ENCODE measurements at regions not wholly inside any gene's neighbourhood (a gene's known extent, or its start where the extent isn't known, plus 50 kb on each side); places are given as distances from the start of the nearest gene placed in this dataset.
"Not testable (repeated sequence)": the region's sequence is repeated elsewhere in the genome, so short reads cannot be mapped to it uniquely, and the experiment has no call there.

- TF ChIP-seq, protein P1, sequence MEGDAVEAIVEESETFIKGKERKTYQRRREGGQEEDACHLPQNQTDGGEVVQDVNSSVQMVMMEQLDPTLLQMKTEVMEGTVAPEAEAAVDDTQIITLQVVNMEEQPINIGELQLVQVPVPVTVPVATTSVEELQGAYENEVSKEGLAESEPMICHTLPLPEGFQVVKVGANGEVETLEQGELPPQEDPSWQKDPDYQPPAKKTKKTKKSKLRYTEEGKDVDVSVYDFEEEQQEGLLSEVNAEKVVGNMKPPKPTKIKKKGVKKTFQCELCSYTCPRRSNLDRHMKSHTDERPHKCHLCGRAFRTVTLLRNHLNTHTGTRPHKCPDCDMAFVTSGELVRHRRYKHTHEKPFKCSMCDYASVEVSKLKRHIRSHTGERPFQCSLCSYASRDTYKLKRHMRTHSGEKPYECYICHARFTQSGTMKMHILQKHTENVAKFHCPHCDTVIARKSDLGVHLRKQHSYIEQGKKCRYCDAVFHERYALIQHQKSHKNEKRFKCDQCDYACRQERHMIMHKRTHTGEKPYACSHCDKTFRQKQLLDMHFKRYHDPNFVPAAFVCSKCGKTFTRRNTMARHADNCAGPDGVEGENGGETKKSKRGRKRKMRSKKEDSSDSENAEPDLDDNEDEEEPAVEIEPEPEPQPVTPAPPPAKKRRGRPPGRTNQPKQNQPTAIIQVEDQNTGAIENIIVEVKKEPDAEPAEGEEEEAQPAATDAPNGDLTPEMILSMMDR (IDR thresholded peaks at IDR 0.05; ENCODE audit: unreplicated experiment) = no peak
- H3K9me3 Mint-ChIP-seq (ENCODE audit: unreplicated experiment) = no peaks in the 10 kb centered on the region
- no peaks in the 10 kb centered on the region for H3K27me3 Mint-ChIP-seq (ENCODE audit: unreplicated experiment)
Observed at GRCh38 chr10:90245623-90246022, 544.2 kb downstream of the KIF20B start.

DNA sequence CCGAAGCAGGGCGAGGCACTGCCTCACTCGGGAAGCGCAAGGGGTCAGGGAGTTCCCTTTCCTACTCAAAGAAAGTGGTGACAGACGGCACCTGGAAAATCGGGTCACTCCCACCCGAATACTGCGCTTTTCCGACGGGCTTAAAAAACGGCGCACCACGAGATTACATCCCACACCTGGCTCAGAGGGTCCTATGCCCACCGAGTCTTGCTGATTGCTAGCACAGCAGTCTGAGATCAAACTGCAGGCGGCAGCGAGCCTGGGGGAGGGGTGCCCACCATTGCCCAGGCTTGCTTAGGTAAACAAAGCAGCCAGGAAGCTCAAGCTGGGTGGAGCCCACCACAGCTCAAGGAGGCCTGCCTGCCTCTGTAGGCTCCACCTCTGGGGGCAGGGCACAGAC is 549.4 kb downstream of the KIF20B start:
- H3K9me3 Mint-ChIP-seq (ENCODE audit: unreplicated experiment); H3K27ac Mint-ChIP-seq (ENCODE audit: unreplicated experiment); H3K27me3 Mint-ChIP-seq (ENCODE audit: unreplicated experiment); DNase-seq (ENCODE audit: low spot score); H3K4me3 Mint-ChIP-seq (ENCODE audit: unreplicated experiment); H3K4me1 Mint-ChIP-seq (ENCODE audit: unreplicated experiment); H3K36me3 Mint-ChIP-seq (ENCODE audit: low read depth, unreplicated experiment): not testable (repeated sequence)

More at GRCh38 chr10:90245623-90246022, 544.2 kb downstream of the KIF20B start:
- Mint-ChIP-seq H3K4me3 (ENCODE audit: unreplicated experiment) (no peak overlapping the region), H3K27ac (ENCODE audit: unreplicated experiment) (no peak overlapping the region), H3K4me1 (ENCODE audit: unreplicated experiment) (no peaks in the 10 kb centered on the region), H3K36me3 (ENCODE audit: low read depth, unreplicated experiment) (no peaks in the 10 kb centered on the region)
- DNase-seq (ENCODE audit: low spot score) = no peak

GRCh38 chr10:90269699-90270098 is 568.3 kb downstream of the KIF20B start:
- TF ChIP-seq, protein P1 (IDR thresholded peaks at IDR 0.05; ENCODE audit: unreplicated experiment) = no peak
- Mint-ChIP-seq H3K36me3 (ENCODE audit: low read depth, unreplicated experiment) (no peaks in the 10 kb centered on the region), H3K27ac (ENCODE audit: unreplicated experiment) (no peak overlapping the region), H3K27me3 (ENCODE audit: unreplicated experiment) (no peaks in the 10 kb centered on the region), H3K4me3 (ENCODE audit: unreplicated experiment) (no peak overlapping the region), H3K9me3 (ENCODE audit: unreplicated experiment) (no peaks in the 10 kb centered on the region), H3K4me1 (ENCODE audit: unreplicated experiment) (peaks cover under 1% of the 10 kb centered on the region)
- no peak for DNase-seq (ENCODE audit: low spot score)

DNA sequence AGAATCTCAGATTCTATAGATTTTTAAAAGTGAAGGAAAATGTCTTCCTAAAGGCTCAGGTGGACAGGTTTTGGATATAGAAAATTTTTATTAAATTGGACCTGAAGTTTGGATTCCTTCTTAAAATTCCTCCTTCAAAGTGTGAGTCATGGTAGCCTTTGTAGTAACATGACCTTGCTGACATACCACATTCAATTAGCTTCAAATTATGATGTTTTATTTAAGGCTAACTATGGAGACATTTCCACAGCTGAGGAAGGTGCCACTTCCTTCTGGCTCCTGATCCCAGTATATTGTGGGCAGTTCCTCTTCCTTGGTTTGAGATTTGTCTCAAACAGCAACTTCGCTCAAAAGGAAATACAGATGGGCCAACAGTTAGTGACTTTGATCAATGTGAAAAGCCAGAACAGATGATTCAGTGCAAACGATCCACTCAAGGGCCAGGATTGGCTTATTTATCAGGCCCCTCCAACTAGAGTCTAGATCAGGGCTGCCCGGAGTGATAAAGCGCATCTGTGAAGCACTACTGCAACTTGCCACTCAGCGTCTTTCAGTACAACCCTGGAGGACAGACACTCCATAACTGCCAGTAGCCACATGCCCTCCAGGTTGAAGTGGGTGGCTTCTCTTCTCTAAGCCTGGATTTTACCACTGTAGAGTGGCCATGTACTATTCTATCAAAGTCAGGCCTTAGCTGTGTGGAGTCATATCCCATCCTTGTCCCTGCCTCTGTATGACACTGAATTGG is 573.5 kb downstream of the KIF20B start:
- H3K27ac Mint-ChIP-seq (ENCODE audit: unreplicated experiment) = no peak overlapping the region
- DNase-seq (ENCODE audit: low spot score) = no peak
- H3K36me3 Mint-ChIP-seq (ENCODE audit: low read depth, unreplicated experiment) = no peaks in the 10 kb centered on the region
- no peak overlapping the region for H3K4me3 Mint-ChIP-seq (ENCODE audit: unreplicated experiment)
- no peaks in the 10 kb centered on the region for H3K9me3 Mint-ChIP-seq (ENCODE audit: unreplicated experiment)
- TF ChIP-seq, protein P1 (IDR thresholded peaks at IDR 0.05; ENCODE audit: unreplicated experiment) = no peak
- H3K4me1 Mint-ChIP-seq (ENCODE audit: unreplicated experiment) = peaks cover 6% of the 10 kb centered on the region
- H3K27me3 Mint-ChIP-seq (ENCODE audit: unreplicated experiment) = no peaks in the 10 kb centered on the region

DNA sequence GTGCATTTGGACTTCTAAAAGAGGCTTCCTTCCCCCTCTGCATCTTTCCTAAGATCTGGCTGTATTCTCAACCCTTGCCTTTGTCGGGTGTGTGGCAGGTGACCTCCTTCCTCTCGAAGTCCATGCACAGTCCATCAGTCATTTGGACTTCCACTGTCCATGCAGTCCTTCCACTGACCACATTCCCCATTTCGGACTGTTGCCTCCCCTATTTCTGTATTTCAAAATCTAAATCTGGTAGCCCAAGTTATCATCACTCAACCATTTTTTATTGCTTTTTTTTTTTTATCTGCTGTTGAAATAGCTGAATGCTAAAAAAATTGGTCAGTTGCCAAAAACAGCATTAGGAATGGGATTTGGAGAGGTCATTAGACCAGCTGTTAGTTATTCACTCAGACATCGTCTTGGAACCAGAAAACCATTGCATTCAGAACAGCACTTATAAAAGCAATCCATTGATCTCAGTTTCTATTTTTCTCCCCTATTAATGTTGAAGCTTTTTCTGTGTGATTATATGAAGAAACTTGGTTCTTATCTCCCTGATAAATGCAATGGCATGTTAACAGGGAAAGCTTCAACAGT is 575.6 kb downstream of the KIF20B start:
- no peak for DNase-seq (ENCODE audit: low spot score)
- no peaks in the 10 kb centered on the region for H3K27me3 Mint-ChIP-seq (ENCODE audit: unreplicated experiment)

More for the DNA sequence above, 575.6 kb downstream of the KIF20B start:
- peaks cover 6% of the 10 kb centered on the region for H3K4me1 Mint-ChIP-seq (ENCODE audit: unreplicated experiment)
- TF ChIP-seq, protein P1 (IDR thresholded peaks at IDR 0.05; ENCODE audit: unreplicated experiment) = no peak
- no peak overlapping the region for H3K27ac Mint-ChIP-seq (ENCODE audit: unreplicated experiment)
- no peaks in the 10 kb centered on the region for H3K9me3 Mint-ChIP-seq (ENCODE audit: unreplicated experiment)
- H3K4me3 Mint-ChIP-seq (ENCODE audit: unreplicated experiment) = no peak overlapping the region
- no peaks in the 10 kb centered on the region for H3K36me3 Mint-ChIP-seq (ENCODE audit: low read depth, unreplicated experiment)

Measured in endothelial cell (in vitro differentiated cells).